B cell (primary cell): ENCODE measurements at regions not wholly inside any gene's neighbourhood (a gene's known extent, or its start where the extent isn't known, plus 50 kb on each side); places are given as distances from the start of the nearest gene placed in this dataset.

Source experiments
- CTCF ChIP-seq: fragments of 200-600 bp; IDR thresholded peaks from one replicate; pipeline ENCODE4 v1.8.0; 2022; ENCODE audit warnings: antibody characterized with exemption, mild to moderate bottlenecking
- EZH2 ChIP-seq: IDR thresholded peaks from 2 replicates; pipeline ENCODE4 v1.6.1; 2012; ENCODE audit warnings: borderline replicate concordance, low read depth, mild to moderate bottlenecking, moderate library complexity, low read length; ENCODE audit not compliant: insufficient read depth, poor library complexity, severe bottlenecking

GRCh38 chr11:23990346-23991164 lies 506.3 kb upstream of the LUZP2 start:
- TF ChIP-seq CTCF, result no peak
- TF ChIP-seq EZH2, result no peak
